Tibial nerve (tissue), 4 donors: ENCODE measurements at regions not wholly inside any gene's neighbourhood (a gene's known extent, or its start where the extent isn't known, plus 50 kb on each side); places are given as distances from the start of the nearest gene placed in this dataset.

Experiments
- CTCF ChIP-seq, 5 experiments: fragments of 200-600 bp in 3 of 5; fragments of 450-650 bp in 2 of 5; sonication (generic) in 3 of 5; IDR thresholded peaks; one replicate each; pipeline ENCODE4 v1.5.1; 2016 to 2019; ENCODE audit warnings: antibody characterized with exemption in 5 of 5, mild to moderate bottlenecking in 3 of 5, moderate library complexity in 2 of 5
- EP300 ChIP-seq, 2 donors: sonication (generic); formaldehyde crosslinking; IDR thresholded peaks; one replicate each; pipeline ENCODE4 v1.6.1; 2017; ENCODE audit warnings: antibody characterized with exemption in 2 of 2, mild to moderate bottlenecking in 1 of 2

- TF ChIP-seq CTCF (IDR thresholded peaks at IDR 0.05), result no peak
- TF ChIP-seq EP300 (IDR thresholded peaks at IDR 0.05), result no peak
Measured at GRCh38 chr1:218058730-218059129, 226.4 kb upstream of the RRP15 start.
